SK-N-SH treated with all-trans-retinoic acid at 6 μM for 48 hours (cell line): ENCODE measurements at regions not wholly inside any gene's neighbourhood (a gene's known extent, or its start where the extent isn't known, plus 50 kb on each side); places are given as distances from the start of the nearest gene placed in this dataset.

ENCODE experiments used
- ATAC-seq: fragments of 200-7000 bp; cut with Tn5 transposase; 3 replicates; pipeline ENCODE4 v1.9.1; 2020; ENCODE audit warnings: mild to moderate bottlenecking, moderate library complexity
- ARNTL ChIP-seq: fragments of 450-650 bp; formaldehyde crosslinking; IDR thresholded peaks from 2 replicates; pipeline ENCODE4 v1.5.0; 2020; ENCODE audit warnings: low read depth, mild to moderate bottlenecking, moderate library complexity, borderline replicate concordance
- BACH2 ChIP-seq: fragments of 250-450 bp; sonication (Bioruptor Pico); IDR thresholded peaks from 2 replicates; pipeline ENCODE4 v1.9.0; 2021; ENCODE audit warnings: mild to moderate bottlenecking, borderline replicate concordance
- CREB5 ChIP-seq: fragments of 250-450 bp; sonication (Bioruptor Pico); IDR thresholded peaks from 2 replicates; pipeline ENCODE4 v1.5.1; 2020; ENCODE audit warnings: low read depth, mild to moderate bottlenecking, moderate library complexity
- ESRRG ChIP-seq: fragments of 250-450 bp; sonication (Bioruptor Pico); IDR thresholded peaks from 2 replicates; pipeline ENCODE4 v1.6.1; 2021; ENCODE audit warnings: mild to moderate bottlenecking
- ISL1 ChIP-seq: fragments of 250-450 bp; sonication (Bioruptor Pico); IDR thresholded peaks from 2 replicates; pipeline ENCODE4 v2.1.2; 2022; ENCODE audit warnings: mild to moderate bottlenecking, moderate library complexity
- OSR1 ChIP-seq: fragments of 250-450 bp; sonication (Bioruptor Pico); IDR thresholded peaks from 2 replicates; pipeline ENCODE4 v1.8.0; 2022; ENCODE audit warnings: moderate library complexity, mild to moderate bottlenecking, inconsistent platforms
- PPARA ChIP-seq: fragments of 250-450 bp; sonication (Bioruptor Pico); IDR thresholded peaks from 2 replicates; pipeline ENCODE4 v1.5.0; 2020; ENCODE audit warnings: mild to moderate bottlenecking, borderline replicate concordance
- SNAI2 ChIP-seq: fragments of 250-450 bp; sonication (Bioruptor Pico); IDR thresholded peaks from 2 replicates; pipeline ENCODE4 v1.5.0; 2020; ENCODE audit warnings: mild to moderate bottlenecking, moderate library complexity
- TCF4 ChIP-seq: fragments of 250-450 bp; sonication (Bioruptor Pico); IDR thresholded peaks from 2 replicates; pipeline ENCODE4 v1.8.0; 2021; ENCODE audit warnings: mild to moderate bottlenecking, moderate library complexity, borderline replicate concordance
- TOX ChIP-seq: fragments of 250-450 bp; sonication (Bioruptor Pico); IDR thresholded peaks from 2 replicates; pipeline ENCODE4 v1.8.0; 2021; ENCODE audit warnings: mild to moderate bottlenecking, moderate library complexity, borderline replicate concordance
- TSHZ2 ChIP-seq: fragments of 250-450 bp; sonication (Bioruptor Pico); IDR thresholded peaks from 2 replicates; pipeline ENCODE4 v1.5.0; 2020; ENCODE audit warnings: mild to moderate bottlenecking, moderate library complexity
- ZC3H10 ChIP-seq: fragments of 250-450 bp; sonication (Bioruptor Pico); IDR thresholded peaks from 2 replicates; pipeline ENCODE4 v1.5.1; 2021; ENCODE audit warnings: mild to moderate bottlenecking, moderate library complexity
- ZFP3 ChIP-seq: fragments of 250-450 bp; sonication (Bioruptor Pico); IDR thresholded peaks from 2 replicates; pipeline ENCODE4 v1.5.0; 2020; ENCODE audit warnings: mild to moderate bottlenecking, moderate library complexity
- ZFP30 ChIP-seq: fragments of 450-650 bp; formaldehyde crosslinking; IDR thresholded peaks from 2 replicates; pipeline ENCODE4 v1.5.0; 2022; ENCODE audit warnings: mild to moderate bottlenecking, moderate library complexity
- ZNF565 ChIP-seq: fragments of 450-650 bp; formaldehyde crosslinking; conservative IDR thresholded peaks from 2 replicates; pipeline ENCODE4 v1.5.0; 2020; ENCODE audit warnings: low read depth, mild to moderate bottlenecking, moderate library complexity
- ZNF70 ChIP-seq: fragments of 450-650 bp; formaldehyde crosslinking; IDR thresholded peaks from 2 replicates; pipeline ENCODE4 v1.5.0; 2020; ENCODE audit warnings: mild to moderate bottlenecking, moderate library complexity
- ZNF8 ChIP-seq: fragments of 450-650 bp; formaldehyde crosslinking; IDR thresholded peaks from 2 replicates; pipeline ENCODE4 v1.5.0; 2020; ENCODE audit warnings: mild to moderate bottlenecking, moderate library complexity
- TF ChIP-seq, protein P1 (sequence below): fragments of 250-450 bp; sonication (Bioruptor Pico); IDR thresholded peaks from 2 replicates; pipeline ENCODE4 v1.8.0; 2021; ENCODE audit warnings: low read depth, mild to moderate bottlenecking, moderate library complexity, borderline replicate concordance
- TF ChIP-seq, protein P2 (sequence below): fragments of 250-450 bp; sonication (Bioruptor Pico); IDR thresholded peaks from 2 replicates; pipeline ENCODE4 v1.5.1; 2021; ENCODE audit warnings: mild to moderate bottlenecking, moderate library complexity
- TF ChIP-seq, protein P3 (sequence below): fragments of 250-450 bp; sonication (Bioruptor Pico); IDR thresholded peaks from 2 replicates; pipeline ENCODE4 v1.8.0; 2020; ENCODE audit warnings: mild to moderate bottlenecking, moderate library complexity, borderline replicate concordance

- ATAC-seq, result no peak
- TF ChIP-seq ZNF8 (CRISPR knock-in tag), result no peak
- TF ChIP-seq, protein P1, sequence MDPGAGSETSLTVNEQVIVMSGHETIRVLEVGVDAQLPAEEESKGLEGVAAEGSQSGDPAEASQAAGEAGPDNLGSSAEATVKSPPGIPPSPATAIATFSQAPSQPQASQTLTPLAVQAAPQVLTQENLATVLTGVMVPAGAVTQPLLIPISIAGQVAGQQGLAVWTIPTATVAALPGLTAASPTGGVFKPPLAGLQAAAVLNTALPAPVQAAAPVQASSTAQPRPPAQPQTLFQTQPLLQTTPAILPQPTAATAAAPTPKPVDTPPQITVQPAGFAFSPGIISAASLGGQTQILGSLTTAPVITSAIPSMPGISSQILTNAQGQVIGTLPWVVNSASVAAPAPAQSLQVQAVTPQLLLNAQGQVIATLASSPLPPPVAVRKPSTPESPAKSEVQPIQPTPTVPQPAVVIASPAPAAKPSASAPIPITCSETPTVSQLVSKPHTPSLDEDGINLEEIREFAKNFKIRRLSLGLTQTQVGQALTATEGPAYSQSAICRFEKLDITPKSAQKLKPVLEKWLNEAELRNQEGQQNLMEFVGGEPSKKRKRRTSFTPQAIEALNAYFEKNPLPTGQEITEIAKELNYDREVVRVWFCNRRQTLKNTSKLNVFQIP, result no peak
- no peak for TF ChIP-seq SNAI2 (CRISPR knock-in tag)
- TF ChIP-seq TSHZ2 (CRISPR knock-in tag), result no peak
- no peak for TF ChIP-seq ZC3H10
- TF ChIP-seq BACH2 (CRISPR knock-in tag), result no peak
- no peak for TF ChIP-seq ZFP30 (CRISPR knock-in tag)
- TF ChIP-seq CREB5 (CRISPR knock-in tag), result no peak
- no peak for TF ChIP-seq PPARA (CRISPR knock-in tag)
- TF ChIP-seq ZFP3 (CRISPR knock-in tag), result no peak
- TF ChIP-seq OSR1 (CRISPR knock-in tag), result no peak
- TF ChIP-seq ZNF70, result no peak
- TF ChIP-seq ISL1 (CRISPR knock-in tag), result no peak
- TF ChIP-seq, protein P2, sequence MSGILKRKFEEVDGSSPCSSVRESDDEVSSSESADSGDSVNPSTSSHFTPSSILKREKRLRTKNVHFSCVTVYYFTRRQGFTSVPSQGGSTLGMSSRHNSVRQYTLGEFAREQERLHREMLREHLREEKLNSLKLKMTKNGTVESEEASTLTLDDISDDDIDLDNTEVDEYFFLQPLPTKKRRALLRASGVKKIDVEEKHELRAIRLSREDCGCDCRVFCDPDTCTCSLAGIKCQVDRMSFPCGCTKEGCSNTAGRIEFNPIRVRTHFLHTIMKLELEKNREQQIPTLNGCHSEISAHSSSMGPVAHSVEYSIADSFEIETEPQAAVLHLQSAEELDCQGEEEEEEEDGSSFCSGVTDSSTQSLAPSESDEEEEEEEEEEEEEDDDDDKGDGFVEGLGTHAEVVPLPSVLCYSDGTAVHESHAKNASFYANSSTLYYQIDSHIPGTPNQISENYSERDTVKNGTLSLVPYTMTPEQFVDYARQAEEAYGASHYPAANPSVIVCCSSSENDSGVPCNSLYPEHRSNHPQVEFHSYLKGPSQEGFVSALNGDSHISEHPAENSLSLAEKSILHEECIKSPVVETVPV, result no peak
- TF ChIP-seq, protein P3, sequence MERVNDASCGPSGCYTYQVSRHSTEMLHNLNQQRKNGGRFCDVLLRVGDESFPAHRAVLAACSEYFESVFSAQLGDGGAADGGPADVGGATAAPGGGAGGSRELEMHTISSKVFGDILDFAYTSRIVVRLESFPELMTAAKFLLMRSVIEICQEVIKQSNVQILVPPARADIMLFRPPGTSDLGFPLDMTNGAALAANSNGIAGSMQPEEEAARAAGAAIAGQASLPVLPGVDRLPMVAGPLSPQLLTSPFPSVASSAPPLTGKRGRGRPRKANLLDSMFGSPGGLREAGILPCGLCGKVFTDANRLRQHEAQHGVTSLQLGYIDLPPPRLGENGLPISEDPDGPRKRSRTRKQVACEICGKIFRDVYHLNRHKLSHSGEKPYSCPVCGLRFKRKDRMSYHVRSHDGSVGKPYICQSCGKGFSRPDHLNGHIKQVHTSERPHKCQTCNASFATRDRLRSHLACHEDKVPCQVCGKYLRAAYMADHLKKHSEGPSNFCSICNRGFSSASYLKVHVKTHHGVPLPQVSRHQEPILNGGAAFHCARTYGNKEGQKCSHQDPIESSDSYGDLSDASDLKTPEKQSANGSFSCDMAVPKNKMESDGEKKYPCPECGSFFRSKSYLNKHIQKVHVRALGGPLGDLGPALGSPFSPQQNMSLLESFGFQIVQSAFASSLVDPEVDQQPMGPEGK (CRISPR knock-in tag), result no peak
- TF ChIP-seq ARNTL (CRISPR knock-in tag), result no peak
- TF ChIP-seq TCF4, result no peak
- TF ChIP-seq ZNF565 (CRISPR knock-in tag), result no peak
- TF ChIP-seq, all 23 proteins: peak for 0
Measured at GRCh38 chr2:107136733-107137132, 250.8 kb upstream of the ST6GAL2 start.

- TF ChIP-seq, protein P3 (CRISPR knock-in tag), result no peak
- TF ChIP-seq, protein P2, result no peak
- TF ChIP-seq TOX (CRISPR knock-in tag) (no peak), ESRRG (CRISPR knock-in tag) (no peak)
- ATAC-seq, result no peak
Measured at GRCh38 chr2:107137706-107138105, 251.7 kb upstream of the ST6GAL2 start.
